NCI-H460 (cell line): ENCODE measurements at regions not wholly inside any gene's neighbourhood (a gene's known extent, or its start where the extent isn't known, plus 50 kb on each side); places are given as distances from the start of the nearest gene placed in this dataset.
"Not testable (repeated sequence)": the region's sequence is repeated elsewhere in the genome, so short reads cannot be mapped to it uniquely, and the experiment has no call there.

Source experiments
- DNase-seq: peaks from one replicate; pipeline ENCODE4 v3.0.0-alpha.2; 2016; ENCODE audit warnings: low read depth; ENCODE audit errors: extremely low read depth

DNA sequence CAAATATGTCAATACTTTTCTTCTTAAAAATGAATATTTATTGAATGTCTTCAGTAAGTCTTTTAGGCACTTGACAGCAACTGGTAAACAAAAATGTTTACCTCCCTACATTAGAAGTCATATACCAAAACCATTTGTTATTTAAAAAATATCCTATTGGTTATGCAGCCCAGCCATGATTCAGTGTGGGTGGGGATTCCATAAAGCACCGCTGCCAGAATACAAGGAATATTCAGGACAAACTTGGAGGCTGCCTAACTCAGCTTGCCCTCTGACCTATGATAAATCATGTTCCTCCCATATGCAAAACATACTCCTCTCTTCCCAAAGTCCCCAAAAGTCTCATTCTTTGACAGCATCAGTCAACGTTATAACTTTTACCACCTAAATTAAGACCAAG lies 486.8 kb upstream of the IRAK1BP1 start:
- DNase-seq: no peak

- DNase-seq: no peak
These were observed 483.4 kb upstream of the IRAK1BP1 start for GRCh38 chr6:78383968-78384367.

GRCh38 chr6:78386854-78387253 lies 480.5 kb upstream of the IRAK1BP1 start:
- DNase-seq: not testable (repeated sequence)

DNA sequence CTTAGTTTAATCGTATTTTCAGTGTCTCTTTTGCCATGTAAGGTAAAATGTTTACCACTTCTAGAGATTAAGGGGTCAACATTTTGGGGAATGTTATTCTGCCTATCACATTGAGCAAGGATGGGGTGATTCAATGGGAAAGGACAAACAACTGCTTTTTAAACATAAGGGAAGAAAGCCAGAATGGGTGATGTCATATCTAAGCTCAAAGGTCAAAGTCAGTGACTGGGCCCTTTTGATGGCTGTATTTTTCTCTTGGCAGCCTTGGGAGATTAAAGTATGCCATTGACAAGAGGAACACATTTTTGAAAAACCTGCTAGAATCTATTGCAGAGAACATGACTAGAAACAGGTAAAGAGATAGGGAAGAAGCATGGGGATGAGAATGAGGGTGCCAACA lies 477.3 kb upstream of the IRAK1BP1 start:
- DNase-seq: no peak

GRCh38 chr6:78397499-78397898 lies 469.9 kb upstream of the IRAK1BP1 start:
- DNase-seq: no peak

GRCh38 chr6:78398292-78398691 lies 469.1 kb upstream of the IRAK1BP1 start:
- no peak for DNase-seq

DNA sequence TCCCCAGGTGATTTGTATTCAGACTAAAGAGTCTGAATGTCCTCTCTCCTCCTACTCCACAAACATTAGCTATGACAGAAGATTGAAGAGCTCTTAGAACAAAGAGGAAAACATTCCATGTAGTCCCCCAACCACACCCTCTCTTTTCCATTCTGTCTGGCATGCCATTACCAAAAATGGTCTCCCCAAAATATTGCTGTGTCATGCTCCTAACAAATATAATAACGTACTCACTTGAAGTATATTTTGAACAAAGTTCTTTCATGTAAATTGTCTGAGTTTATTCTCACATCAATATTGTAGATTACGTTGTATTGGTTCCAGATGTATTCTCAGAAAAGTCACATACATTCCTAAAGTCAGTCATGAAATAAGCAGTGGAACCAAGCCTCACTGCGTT lies 467.3 kb upstream of the IRAK1BP1 start:
- no peak for DNase-seq

DNA sequence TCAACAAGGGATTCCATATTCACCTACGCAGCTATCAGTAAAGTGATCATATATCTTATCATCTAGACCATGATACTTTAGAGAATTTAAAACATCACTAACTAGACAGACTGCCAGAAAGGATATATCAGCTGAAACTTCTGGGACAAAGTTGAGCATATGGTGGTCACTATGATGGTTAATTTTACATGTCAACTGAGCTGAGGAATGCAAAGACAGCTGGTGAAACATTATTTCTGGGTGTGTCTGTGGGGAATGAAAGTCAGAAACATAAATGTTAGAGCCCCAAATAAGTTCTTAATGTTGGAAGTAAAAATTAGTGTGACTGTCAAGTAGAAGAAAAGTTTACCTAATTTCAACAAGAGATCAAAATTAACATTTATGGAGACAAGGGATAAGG lies 440.0 kb upstream of the IRAK1BP1 start:
- DNase-seq: no peak

DNA sequence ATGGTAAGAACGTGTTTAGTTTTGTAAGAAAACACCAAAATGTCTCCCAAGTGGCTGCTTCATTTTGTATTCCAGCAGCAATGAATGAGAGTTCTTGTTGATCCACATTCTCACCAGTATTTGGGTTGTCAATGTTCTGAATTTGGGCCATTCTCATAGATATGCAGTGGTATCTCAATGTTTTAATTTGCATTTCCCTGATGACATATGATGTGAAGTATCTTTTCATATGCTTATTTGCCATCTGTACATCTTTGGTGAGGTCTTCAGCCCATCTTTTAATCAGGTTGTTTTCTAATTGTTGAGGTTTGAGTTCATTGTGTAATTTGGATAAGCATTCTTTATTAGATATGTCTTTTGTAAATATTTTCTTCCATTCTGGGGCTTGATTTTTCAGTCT lies 436.8 kb upstream of the IRAK1BP1 start:
- DNase-seq: no peak

GRCh38 chr6:78435671-78436070 lies 431.7 kb upstream of the IRAK1BP1 start:
- DNase-seq: no peak

GRCh38 chr6:78436335-78436734 lies 431.0 kb upstream of the IRAK1BP1 start:
- DNase-seq: no peak

DNA sequence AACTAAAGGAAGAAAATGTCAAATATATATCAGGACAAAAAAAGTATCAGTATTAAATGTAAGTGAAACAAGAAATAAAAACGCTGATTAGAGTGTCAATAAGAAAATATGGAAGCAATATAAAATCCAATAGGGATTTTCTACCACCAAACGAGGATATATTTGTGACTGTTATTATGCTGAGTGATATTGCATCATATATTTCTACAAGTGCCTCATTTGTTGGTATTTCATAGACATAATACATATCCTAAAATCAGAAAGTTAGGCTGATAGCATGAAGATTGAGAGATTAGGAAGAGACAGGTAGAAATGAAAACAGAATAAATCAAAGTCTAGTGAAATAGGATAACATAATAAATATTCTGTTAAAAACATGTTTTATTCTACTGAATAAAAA lies 429.2 kb upstream of the IRAK1BP1 start:
- DNase-seq: no peak

GRCh38 chr6:78460711-78461110 lies 406.6 kb upstream of the IRAK1BP1 start:
- DNase-seq: no peak

GRCh38 chr6:78462728-78463127 lies 404.6 kb upstream of the IRAK1BP1 start:
- no peak for DNase-seq

- DNase-seq: no peak
These were observed 402.2 kb upstream of the IRAK1BP1 start for GRCh38 chr6:78465059-78465634.

GRCh38 chr6:78476561-78476960 lies 390.8 kb upstream of the IRAK1BP1 start:
- no peak for DNase-seq

GRCh38 chr6:78482801-78483552 lies 384.4 kb upstream of the IRAK1BP1 start:
- DNase-seq: no peak

DNA sequence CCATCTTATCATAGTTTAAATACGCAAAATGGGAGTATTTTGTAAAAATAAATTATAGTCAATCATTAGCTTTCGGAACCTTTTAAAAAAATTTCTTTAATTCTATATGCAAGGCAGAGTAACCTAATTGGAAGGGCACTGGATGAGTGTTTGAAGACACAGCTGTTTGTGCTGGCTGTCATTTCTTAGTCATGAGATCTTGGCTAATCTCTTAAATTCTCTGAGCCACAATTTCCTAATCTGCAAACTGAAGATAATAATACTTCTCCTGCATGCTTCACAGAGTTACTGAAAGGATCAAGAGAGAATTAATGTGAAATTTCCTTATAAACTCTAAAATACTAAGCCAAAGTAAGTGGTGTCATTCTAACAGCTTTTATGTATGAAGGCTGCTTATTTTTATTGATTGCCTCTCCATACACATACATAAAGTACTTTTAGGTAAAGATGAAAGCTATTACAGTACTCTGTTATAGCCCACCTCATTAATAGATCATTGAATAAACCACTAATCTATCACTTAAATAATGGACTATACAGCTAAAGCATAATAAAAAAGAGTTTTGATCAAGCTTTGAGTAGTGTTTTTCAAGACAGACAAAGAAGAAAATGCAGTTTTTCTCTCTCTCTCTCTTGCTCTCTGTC lies 383.7 kb upstream of the IRAK1BP1 start:
- no peak for DNase-seq

DNA sequence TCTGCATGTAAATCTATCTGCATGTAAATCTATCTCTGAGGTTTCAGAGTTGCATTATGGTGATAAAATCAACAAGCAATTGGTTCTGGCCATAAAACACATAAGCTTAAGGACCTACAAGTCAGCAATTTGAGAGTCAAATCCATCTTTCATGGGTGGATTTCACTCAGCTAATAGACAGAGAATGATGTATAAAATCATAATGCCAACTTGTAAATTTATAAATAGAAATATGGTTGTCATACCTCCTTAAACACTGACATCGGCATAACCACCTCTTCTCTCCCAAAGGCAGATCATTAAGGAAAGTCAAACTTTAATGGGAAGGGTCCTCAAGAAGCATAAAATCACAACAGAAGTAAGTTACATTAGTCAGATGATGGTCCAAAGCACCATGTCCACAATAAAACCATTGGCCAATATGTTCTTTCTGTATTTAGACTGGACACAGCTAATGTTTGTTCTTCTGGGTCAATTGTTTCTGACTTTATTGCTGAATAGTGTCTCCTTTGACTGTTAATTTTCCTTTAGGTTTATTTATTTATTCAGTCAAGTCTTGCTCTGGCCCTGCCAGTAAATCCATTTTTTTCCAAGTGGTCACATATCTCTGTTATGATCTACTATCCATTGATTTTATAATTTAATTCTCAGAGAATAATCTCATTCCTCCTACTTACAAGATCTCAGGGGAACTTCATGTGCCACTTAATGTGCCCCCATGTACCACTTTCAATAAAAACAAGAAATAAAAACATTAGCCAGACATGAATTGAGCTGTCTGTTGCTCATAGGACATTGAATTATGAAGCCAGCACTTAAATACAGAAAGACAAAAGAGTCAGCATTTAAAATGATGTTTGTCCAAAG lies 382.9 kb upstream of the IRAK1BP1 start:
- DNase-seq: no peak

- no peak for DNase-seq
These were observed 379.9 kb upstream of the IRAK1BP1 start for GRCh38 chr6:78487401-78487800.

- no peak for DNase-seq
These were observed 377.5 kb upstream of the IRAK1BP1 start for GRCh38 chr6:78489874-78490273.
